Activated CD4-positive, alpha-beta memory T cell treated with anti-CD3 and anti-CD28 coated beads, Interleukin-2, amount 10 ng/mL, durations not matched to agents 7 days and 5 days (primary cell): ENCODE measurements at regions not wholly inside any gene's neighbourhood (a gene's known extent, or its start where the extent isn't known, plus 50 kb on each side); places are given as distances from the start of the nearest gene placed in this dataset.
"Not testable (repeated sequence)": the region's sequence is repeated elsewhere in the genome, so short reads cannot be mapped to it uniquely, and the experiment has no call there.

ENCODE experiments used
- CTCF ChIA-PET: fragments of 350-600 bp; sonication (Branson Sonifier 250); formaldehyde crosslinking; loops from one replicate; lab custom pipeline; 2021; ENCODE audit warnings: antibody characterized with exemption, inconsistent platforms; lab: Charles Lee
- POLR2A ChIA-PET: fragments of 350-600 bp; sonication (Branson Sonifier 250); formaldehyde crosslinking; loops from one replicate; lab custom pipeline; 2021; ENCODE audit warnings: antibody characterized with exemption; lab: Charles Lee
- DNase-seq: peaks from one replicate; pipeline ENCODE4 v3.0.0-alpha.2; 2020
- H3K27ac Mint-ChIP-seq: one replicate; pipeline ENCODE4 v1.8.0; 2021; ENCODE audit warnings: mild to moderate bottlenecking, mixed read lengths
- H3K27me3 Mint-ChIP-seq: one replicate; pipeline ENCODE4 v1.8.0; 2021; ENCODE audit warnings: mixed read lengths
- H3K36me3 Mint-ChIP-seq: one replicate; pipeline ENCODE4 v1.8.0; 2021; ENCODE audit warnings: low read depth, mixed read lengths
- H3K4me1 Mint-ChIP-seq: one replicate; pipeline ENCODE4 v1.8.0; 2021; ENCODE audit warnings: mixed read lengths
- H3K4me3 Mint-ChIP-seq: one replicate; pipeline ENCODE4 v1.8.0; 2021; ENCODE audit warnings: mild to moderate bottlenecking, mixed read lengths
- H3K9me3 Mint-ChIP-seq: one replicate; pipeline ENCODE4 v1.8.0; 2021; ENCODE audit warnings: mixed read lengths

GRCh38 chr1:65119-65518, 386.4 kb downstream of the OR4F29 start, which contains the start of gene OR4F5:
Gene OR4F5, plus strand, starts transcription at chr1:65419.
- H3K4me3 Mint-ChIP-seq, CTCF ChIA-PET: not testable (repeated sequence)

GRCh38 chr1:56014-56531, 395.4 kb downstream of the OR4F29 start:
- H3K4me1 Mint-ChIP-seq, H3K27me3 Mint-ChIP-seq, DNase-seq, CTCF ChIA-PET, H3K36me3 Mint-ChIP-seq, H3K27ac Mint-ChIP-seq, H3K4me3 Mint-ChIP-seq, H3K9me3 Mint-ChIP-seq, POLR2A ChIA-PET: not testable (repeated sequence)

More at GRCh38 chr1:65119-65518, 386.4 kb downstream of the OR4F29 start, which contains the start of gene OR4F5:
- H3K9me3 Mint-ChIP-seq, H3K27ac Mint-ChIP-seq, H3K27me3 Mint-ChIP-seq, DNase-seq, H3K4me1 Mint-ChIP-seq, POLR2A ChIA-PET, H3K36me3 Mint-ChIP-seq: not testable (repeated sequence)

- H3K9me3 Mint-ChIP-seq, H3K4me3 Mint-ChIP-seq, H3K27ac Mint-ChIP-seq, H3K27me3 Mint-ChIP-seq, DNase-seq, CTCF ChIA-PET, H3K4me1 Mint-ChIP-seq, POLR2A ChIA-PET, H3K36me3 Mint-ChIP-seq: not testable (repeated sequence)
Observed at GRCh38 chr1:53182-53581, 398.3 kb downstream of the OR4F29 start.

GRCh38 chr1:41965-42466, 409.5 kb downstream of the OR4F29 start:
- CTCF ChIA-PET, DNase-seq, H3K36me3 Mint-ChIP-seq, H3K4me3 Mint-ChIP-seq, H3K9me3 Mint-ChIP-seq, POLR2A ChIA-PET, H3K27ac Mint-ChIP-seq, H3K27me3 Mint-ChIP-seq, H3K4me1 Mint-ChIP-seq: not testable (repeated sequence)

GRCh38 chr1:41197-41596, 410.3 kb downstream of the OR4F29 start:
- H3K27me3 Mint-ChIP-seq, H3K27ac Mint-ChIP-seq, POLR2A ChIA-PET, DNase-seq, H3K9me3 Mint-ChIP-seq, H3K4me1 Mint-ChIP-seq, H3K4me3 Mint-ChIP-seq, H3K36me3 Mint-ChIP-seq, CTCF ChIA-PET: not testable (repeated sequence)

GRCh38 chr1:29183-29582, 422.3 kb downstream of the OR4F29 start:
- H3K9me3 Mint-ChIP-seq, CTCF ChIA-PET, H3K36me3 Mint-ChIP-seq, H3K27me3 Mint-ChIP-seq, POLR2A ChIA-PET, H3K27ac Mint-ChIP-seq, H3K4me1 Mint-ChIP-seq, DNase-seq, H3K4me3 Mint-ChIP-seq: not testable (repeated sequence)

- H3K36me3 Mint-ChIP-seq, POLR2A ChIA-PET, CTCF ChIA-PET, H3K27me3 Mint-ChIP-seq, H3K4me1 Mint-ChIP-seq, H3K27ac Mint-ChIP-seq, DNase-seq, H3K9me3 Mint-ChIP-seq, H3K4me3 Mint-ChIP-seq: not testable (repeated sequence)
Observed at GRCh38 chr1:17298-17697, 434.2 kb downstream of the OR4F29 start.

- POLR2A ChIA-PET, H3K4me3 Mint-ChIP-seq, DNase-seq, H3K4me1 Mint-ChIP-seq, H3K27me3 Mint-ChIP-seq, H3K9me3 Mint-ChIP-seq, CTCF ChIA-PET, H3K27ac Mint-ChIP-seq, H3K36me3 Mint-ChIP-seq: not testable (repeated sequence)
Observed at GRCh38 chr1:16025-16424, 435.5 kb downstream of the OR4F29 start.

GRCh38 chr1:9941-10717, 441.3 kb downstream of the OR4F29 start:
- H3K27me3 Mint-ChIP-seq, H3K27ac Mint-ChIP-seq, H3K4me3 Mint-ChIP-seq, H3K9me3 Mint-ChIP-seq, POLR2A ChIA-PET, H3K36me3 Mint-ChIP-seq, H3K4me1 Mint-ChIP-seq, CTCF ChIA-PET: not testable (repeated sequence)
- peak; percentile 28 for DNase-seq
